ENCODE measurements at regions not wholly inside any gene's neighbourhood (a gene's known extent, or its start where the extent isn't known, plus 50 kb on each side); places are given as distances from the start of the nearest gene placed in this dataset.
"Not testable (repeated sequence)": the region's sequence is repeated elsewhere in the genome, so short reads cannot be mapped to it uniquely, and the experiment has no call there.

- DNase-seq (ENCODE audit: low spot score), result no peak
Observed at GRCh38 chr13:64206430-64207225, 2791.0 kb upstream of the PCDH20 start.

GRCh38 chr13:64202517-64202916, 2786.9 kb upstream of the PCDH20 start:
- DNase-seq (ENCODE audit: low spot score), result no peak

GRCh38 chr13:64197232-64197631, 2781.6 kb upstream of the PCDH20 start:
- no peak for DNase-seq (ENCODE audit: low spot score)

- DNase-seq (ENCODE audit: low spot score), result no peak
Observed at GRCh38 chr13:64186503-64187250, 2771.0 kb upstream of the PCDH20 start.

- no peak for DNase-seq (ENCODE audit: low spot score)
Observed at GRCh38 chr13:64186071-64186470, 2770.4 kb upstream of the PCDH20 start.

- no peak for DNase-seq (ENCODE audit: low spot score)
Observed at GRCh38 chr13:64180756-64181155, 2765.1 kb upstream of the PCDH20 start.

- no peak for DNase-seq (ENCODE audit: low spot score)
Observed at GRCh38 chr13:64165826-64166225, 2750.2 kb upstream of the PCDH20 start.

- no peak for DNase-seq (ENCODE audit: low spot score)
Observed at GRCh38 chr13:64164435-64164834, 2748.8 kb upstream of the PCDH20 start.

- no peak for DNase-seq (ENCODE audit: low spot score)
Observed at GRCh38 chr13:64160479-64160878, 2744.8 kb upstream of the PCDH20 start.

- DNase-seq (ENCODE audit: low spot score), result no peak
Observed at GRCh38 chr13:64158908-64159307, 2743.3 kb upstream of the PCDH20 start.

GRCh38 chr13:64154514-64154913, 2738.9 kb upstream of the PCDH20 start:
- DNase-seq (ENCODE audit: low spot score), result no peak

- DNase-seq (ENCODE audit: low spot score), result no peak
Observed at GRCh38 chr13:64130600-64130999, 2715.0 kb upstream of the PCDH20 start.

- no peak for DNase-seq (ENCODE audit: low spot score)
Observed at GRCh38 chr13:64130171-64130570, 2714.5 kb upstream of the PCDH20 start.

- no peak for DNase-seq (ENCODE audit: low spot score)
Observed at GRCh38 chr13:64127856-64128255, 2712.2 kb upstream of the PCDH20 start.

- no peak for DNase-seq (ENCODE audit: low spot score)
Observed at GRCh38 chr13:64127192-64127591, 2711.5 kb upstream of the PCDH20 start.

- not testable (repeated sequence) for DNase-seq (ENCODE audit: low spot score)
Observed at GRCh38 chr13:64121023-64121709, 2705.5 kb upstream of the PCDH20 start.

GRCh38 chr13:64099994-64100393, 2684.3 kb upstream of the PCDH20 start:
- DNase-seq (ENCODE audit: low spot score), result no peak

- DNase-seq (ENCODE audit: low spot score), result no peak
Observed at GRCh38 chr13:64090311-64090710, 2674.7 kb upstream of the PCDH20 start.

- no peak for DNase-seq (ENCODE audit: low spot score)
Observed at GRCh38 chr13:64088491-64088890, 2672.8 kb upstream of the PCDH20 start.

GRCh38 chr13:64087624-64088023, 2672.0 kb upstream of the PCDH20 start:
- no peak for DNase-seq (ENCODE audit: low spot score)

GRCh38 chr13:64083811-64084210, 2668.2 kb upstream of the PCDH20 start:
- DNase-seq (ENCODE audit: low spot score), result no peak

GRCh38 chr13:64083396-64083795, 2667.7 kb upstream of the PCDH20 start:
- DNase-seq (ENCODE audit: low spot score), result no peak

- DNase-seq (ENCODE audit: low spot score), result no peak
Observed at GRCh38 chr13:64078480-64078936, 2662.9 kb upstream of the PCDH20 start.
